ENCODE measurements at regions not wholly inside any gene's neighbourhood (a gene's known extent, or its start where the extent isn't known, plus 50 kb on each side); places are given as distances from the start of the nearest gene placed in this dataset.

GRCh38 chr4:53790286-53790685, 199.0 kb upstream of the LNX1 start:
- TF ChIP-seq CTCF (IDR thresholded peaks at IDR 0.05; ENCODE audit: low read length) (no peak), EZH2phosphoT487 (IDR thresholded peaks at IDR 0.05; ENCODE audit: low read length) (no peak)
